ENCODE measurements at regions not wholly inside any gene's neighbourhood (a gene's known extent, or its start where the extent isn't known, plus 50 kb on each side); places are given as distances from the start of the nearest gene placed in this dataset.
"Not testable (repeated sequence)": the region's sequence is repeated elsewhere in the genome, so short reads cannot be mapped to it uniquely, and the experiment has no call there.

DNA sequence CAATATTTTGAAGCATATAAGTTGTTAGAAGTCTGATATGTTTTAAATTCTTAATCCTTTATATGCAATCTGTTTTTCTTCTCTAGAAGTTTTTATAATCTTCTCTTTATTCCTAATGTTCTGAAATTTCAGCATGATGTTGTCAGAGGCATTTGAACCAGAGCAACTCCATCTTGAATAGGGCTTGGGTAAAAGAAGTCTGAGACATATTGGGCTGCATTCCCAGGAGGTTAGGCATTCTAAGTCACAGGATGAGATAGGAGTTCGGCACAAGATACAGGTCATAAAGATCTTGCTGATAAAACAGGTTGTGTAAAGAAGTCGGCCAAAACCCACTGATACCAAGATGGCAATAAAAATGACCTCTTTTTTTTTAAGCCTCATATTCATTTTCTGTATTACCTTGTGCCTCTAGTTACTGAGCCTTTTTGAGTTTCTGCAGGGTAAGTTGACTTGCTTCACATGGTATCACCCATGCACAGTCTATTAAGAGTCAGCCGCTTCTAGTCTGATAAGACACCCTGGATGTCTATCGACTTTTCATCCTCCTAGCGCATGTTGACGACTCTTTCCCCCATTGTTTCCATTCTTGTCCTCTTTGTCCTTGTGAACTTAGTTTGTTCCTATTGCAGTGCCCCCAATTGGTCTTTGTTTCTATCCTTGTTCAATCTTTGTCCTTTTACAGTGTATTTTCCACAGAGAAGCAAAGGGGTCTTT, 80.8 kb upstream of the RNU6-1 start:
- FAIRE-seq, result no peak

DNA sequence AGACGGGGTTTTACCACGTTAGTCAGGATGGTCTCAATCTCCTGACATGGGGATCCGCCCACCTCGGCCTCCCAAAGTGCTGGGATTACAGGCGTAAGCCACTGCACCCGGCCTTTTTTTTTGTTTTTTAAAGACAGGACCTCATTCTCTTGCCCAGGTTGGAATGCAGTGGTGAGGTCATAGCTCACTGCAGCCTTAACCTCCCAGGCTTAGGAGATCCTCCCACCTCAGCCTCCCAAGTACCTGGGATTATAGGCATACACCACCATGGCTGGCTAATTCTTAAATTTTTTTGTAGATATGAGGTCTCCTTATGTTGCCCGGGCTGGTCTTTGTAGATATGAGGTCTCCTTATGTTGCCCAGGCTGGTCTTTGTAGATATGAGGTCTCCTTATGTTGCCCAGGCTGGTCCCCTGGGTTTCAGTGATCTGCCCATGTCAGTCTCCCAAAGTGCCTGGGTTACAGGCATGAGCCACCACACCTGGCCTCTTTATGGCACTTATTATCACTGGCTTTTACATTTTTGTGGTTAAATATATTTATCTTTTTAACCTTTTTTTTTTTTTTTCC, 82.3 kb upstream of the RNU6-1 start:
- no peak for FAIRE-seq

DNA sequence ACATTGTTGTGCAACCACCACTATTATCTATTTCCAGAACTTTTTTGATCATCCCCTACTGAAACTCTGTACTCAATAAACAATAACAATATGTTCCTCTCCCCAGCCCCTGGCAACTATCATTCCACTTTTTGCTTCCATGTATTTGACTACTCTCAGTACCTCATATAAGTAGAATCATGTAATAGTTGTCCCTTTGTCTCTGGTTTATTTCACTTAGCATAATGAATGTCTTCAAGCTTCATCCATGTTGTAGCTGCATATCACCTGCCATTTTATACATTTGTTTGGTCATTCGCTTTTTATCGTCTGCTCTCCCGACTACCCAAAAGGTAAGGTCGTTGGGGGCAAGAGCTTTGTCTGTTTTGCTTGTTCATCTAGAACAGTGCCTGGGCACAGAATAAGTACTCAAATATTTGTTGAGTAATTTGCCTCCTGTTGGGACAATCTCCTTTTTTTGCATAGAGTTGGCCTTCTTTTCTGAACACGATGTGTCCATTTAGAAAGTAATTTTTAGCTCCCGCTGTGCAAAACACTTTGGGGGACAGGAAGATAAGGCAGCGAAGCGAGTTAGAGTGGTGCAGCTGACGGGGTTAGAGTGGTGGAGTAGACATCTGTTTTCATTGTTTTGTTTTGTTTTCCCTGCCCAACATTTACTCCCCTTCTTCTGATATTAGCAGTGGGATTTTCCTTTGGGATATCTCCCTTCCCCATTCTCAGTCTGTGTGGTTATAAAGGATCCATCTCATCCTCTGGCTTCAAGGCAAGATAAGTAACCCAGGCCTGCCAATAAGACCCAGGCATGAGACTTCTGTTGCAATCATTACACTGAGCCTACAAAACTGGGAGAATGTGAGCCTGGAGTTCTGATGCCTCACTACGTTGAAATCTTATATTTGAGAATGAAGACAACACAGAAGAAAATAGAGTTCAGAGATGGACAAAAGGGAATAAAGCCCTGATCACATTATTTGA, 83.4 kb upstream of the RNU6-1 start:
- FAIRE-seq, result no peak

DNA sequence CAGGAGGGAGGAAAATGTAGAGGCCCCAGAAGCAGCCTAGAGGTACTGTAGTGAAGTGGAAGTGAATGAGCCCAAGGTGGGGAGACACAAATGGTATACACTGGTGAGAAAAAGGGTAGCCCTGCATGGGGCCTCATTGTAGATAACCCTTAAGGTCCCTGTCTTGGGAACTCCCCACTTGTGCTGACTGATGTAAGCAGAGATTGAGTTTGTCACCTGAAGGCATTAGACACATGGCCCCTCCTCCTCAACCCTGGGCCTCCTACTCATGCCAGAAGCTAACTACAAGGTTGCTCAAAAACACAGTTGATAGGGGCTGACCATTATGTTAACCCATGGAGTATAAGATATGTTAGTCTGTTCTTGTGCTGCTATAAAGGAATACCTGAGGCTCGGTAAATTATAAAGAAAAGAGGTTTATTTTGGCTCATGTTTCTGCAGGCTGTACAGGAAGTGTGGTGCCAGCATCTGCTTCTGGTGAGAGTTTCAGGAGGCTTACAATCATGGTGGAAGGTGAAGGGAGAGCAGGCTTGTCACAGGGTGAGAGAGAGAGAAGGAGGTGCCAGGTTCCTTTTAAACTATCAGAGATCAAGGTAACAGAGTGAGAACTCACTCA, 84.6 kb upstream of the RNU6-1 start:
- no peak for FAIRE-seq

DNA sequence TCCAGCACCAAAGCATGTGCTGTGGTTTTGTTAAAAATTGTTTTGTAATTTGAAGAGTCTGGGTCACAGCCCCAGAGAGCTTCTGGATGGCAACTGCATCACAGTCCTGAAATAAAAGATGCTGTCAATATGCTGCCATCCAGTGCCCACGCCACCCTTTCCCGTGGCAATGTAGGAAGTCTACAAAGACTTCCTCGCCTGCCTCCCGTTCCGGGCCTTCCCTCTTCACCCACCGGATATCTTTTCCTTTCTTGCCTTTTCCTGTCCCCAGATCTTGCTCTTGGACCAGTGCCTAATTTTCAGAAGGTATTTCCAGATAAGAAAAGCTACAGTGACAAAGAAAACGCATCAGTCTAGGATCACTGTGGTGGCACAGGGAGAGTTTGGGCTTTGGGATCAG, 85.3 kb upstream of the RNU6-1 start:
- FAIRE-seq, result no peak

DNA sequence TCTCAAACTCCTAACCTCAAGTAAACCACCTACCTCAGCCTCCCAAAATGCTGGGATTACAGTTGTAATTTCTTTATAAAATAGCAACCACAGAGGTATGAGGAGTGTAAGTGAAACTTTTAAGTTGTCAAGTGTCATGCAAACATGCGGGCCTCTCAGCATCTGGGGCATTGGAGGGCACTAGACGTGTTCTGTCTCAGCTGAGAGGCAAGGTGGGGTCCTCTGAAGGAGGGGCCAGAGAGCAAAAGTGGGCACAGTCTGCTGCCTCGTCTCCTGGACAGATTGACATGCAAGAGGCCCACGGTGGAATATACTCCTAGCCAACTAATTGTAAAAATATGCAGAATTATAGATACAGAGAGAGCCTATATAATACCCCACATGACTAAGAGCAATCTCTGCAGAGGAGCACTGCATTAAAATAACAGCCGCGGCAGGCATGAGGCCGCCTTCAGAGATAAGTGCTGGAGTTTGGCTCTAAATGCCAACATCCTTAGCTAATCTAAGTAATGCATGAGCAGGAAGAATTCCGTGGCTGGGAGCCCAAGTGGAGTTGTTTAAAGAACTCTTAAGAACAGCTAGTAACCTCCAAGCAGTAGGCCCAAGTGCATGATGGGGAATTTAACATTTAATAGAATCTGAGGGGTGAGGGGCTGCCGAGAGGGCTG, 87.8 kb upstream of the RNU6-1 start:
- FAIRE-seq, result no peak

DNA sequence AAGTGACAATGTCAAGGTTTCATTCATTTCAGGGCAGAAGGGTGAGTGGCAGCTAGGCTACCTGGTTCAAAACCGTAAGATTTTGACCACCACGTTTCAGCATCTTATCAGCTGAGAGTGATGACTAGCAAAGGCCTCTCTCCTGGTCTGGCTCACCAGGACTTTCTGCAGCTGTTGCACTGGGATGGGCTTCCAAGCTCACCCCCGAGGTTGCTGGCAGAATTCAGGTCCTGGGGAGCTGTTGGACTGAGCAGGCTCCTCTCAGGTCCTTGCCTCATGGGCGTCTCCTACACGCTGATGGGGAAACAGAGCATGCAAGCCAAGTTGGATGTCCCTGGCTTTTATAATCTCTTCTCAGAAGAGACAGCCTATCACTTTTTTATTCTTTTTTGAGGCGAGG, 88.8 kb upstream of the RNU6-1 start:
- no peak for FAIRE-seq

DNA sequence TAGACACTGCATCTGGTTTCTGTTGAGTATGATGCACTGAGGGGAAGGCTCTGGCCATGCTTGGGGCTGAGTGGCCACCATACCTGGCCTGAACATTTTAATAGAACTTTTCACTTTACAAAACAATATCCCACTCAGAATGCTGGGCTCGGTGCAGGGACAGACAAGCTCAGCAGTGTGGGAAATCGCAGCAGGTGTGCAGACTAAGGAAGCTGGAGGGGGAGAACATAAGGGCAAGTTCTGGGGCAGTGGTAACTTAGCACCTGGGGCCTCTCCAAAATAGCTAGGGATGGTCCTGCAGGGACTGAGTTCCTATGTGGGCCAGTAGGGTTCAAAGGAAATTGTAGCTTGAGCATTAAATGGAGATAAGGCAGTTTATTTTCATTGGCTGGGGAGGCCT, 90.9 kb upstream of the RNU6-1 start:
- FAIRE-seq, result no peak

DNA sequence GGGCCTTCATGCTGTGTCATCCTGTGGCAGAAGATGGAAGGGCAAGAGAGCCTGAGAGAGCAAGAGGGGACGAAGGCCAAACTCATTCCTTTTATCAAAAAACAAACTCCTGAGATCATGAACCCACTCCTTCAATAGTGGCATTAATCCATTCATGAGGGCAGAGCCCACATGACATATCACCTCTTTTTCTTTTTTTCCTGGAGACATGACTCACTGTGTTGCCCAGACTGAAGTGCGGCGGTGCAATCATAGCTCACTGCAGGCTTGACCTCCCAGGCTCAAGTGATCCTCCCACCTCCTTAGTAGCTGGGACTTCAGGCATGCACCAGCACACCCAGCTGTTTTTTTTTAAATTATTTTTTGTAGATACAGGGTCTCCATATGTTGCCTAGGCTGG, 92.0 kb upstream of the RNU6-1 start:
- FAIRE-seq, result no peak

DNA sequence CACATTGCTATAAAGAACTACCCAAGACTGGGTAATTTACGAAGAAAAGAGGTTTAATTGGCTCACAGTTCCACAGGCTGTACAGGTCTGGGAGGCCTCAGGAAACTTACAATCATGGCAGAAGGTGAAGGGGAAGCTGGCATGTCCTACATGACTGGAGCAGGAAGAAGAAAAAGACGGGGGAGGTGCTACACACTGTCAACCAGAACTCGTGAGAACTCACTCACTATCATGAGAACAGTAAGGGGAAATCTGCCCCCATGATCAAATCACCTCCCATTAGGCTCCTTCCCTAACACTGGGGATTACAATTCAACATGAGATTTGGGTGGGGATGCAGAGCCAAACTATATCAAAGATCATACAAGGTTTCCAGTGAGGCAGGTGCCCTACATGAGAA, 94.3 kb upstream of the RNU6-1 start:
- not testable (repeated sequence) for FAIRE-seq

DNA sequence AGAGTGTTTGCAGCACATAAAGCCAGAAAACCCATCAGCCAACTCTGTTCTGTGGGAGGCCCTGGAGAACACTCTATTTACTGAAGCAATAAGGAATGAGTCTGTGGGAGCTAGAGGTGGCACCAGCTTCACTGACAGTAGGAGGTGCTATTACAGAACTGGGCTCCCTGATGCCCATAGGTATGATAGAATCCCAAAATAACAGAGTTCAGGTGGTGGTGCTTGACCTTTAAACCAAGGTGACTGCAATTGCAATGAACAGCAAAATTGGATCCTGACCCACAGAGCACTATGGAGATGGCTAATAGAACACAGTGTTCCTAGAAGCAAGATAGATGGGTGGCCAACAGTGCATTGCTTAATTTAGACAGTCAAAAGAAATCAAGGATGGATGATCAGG, 95.4 kb upstream of the RNU6-1 start:
- FAIRE-seq, result no peak

DNA sequence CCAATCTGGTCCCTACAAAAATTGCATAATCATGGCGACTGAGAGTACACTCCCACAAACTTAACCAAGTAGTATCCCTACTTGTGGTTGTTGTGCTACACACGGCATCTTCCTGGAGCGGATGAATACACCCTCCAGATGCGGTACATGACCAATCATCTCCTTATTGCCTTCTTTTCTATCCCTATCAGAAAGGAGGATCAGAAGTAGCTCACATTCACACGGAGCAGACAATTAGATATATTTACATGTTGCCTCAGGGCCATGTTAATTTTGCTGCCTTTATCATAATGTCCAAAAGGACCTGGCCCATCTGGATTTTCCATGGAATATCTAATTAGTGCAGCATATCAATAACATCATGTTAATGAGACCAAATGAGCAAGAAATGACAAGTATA, 96.4 kb upstream of the RNU6-1 start:
- FAIRE-seq, result no peak

DNA sequence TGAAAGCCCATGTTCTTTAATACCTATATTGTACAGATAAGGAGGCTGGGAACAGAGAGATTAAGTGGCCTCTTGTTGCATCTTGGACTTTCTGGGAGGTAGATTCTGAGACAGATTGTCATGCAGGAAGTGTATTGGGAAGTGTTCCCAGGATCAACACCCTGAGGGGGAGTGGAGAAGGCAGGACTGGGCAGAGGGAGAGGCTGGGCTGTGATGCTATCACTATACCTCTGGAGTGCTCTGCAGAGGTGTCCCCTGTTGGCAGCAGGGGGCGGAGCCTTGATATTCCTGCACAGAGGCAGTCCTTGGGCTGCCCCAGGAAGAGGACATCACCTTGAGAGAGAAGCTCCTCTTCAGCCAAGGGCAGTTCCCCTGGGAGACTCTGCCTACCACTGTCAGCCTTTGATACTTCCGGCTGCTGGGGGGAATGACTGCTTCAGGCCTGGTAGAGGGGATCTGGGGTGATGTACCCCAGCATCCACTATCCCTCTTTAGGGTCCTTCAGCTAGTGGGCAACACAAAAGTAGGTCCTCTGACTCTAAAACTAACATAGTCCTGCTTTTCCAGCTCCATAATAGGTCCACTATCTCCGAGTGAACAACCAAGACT, 97.4 kb upstream of the RNU6-1 start:
- FAIRE-seq, result no peak

DNA sequence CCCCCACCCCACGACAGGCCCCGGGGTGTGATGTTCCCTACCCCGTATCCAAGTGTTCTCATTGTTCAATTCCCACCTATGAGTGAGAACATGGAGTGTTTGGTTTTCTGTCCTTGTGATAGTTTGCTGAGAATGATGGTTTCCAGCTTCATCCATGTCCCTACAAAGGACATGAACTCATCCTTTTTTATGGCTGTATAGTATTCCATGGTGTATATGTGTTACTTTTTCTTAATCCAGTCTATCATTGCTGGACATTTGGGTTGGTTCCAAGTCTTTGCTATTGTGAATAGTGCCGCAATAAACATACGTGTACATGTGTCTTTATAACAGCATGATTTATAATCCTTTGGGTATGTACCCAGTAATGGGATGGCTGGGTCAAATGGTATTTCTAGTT, 99.3 kb upstream of the RNU6-1 start:
- FAIRE-seq, result not testable (repeated sequence)

DNA sequence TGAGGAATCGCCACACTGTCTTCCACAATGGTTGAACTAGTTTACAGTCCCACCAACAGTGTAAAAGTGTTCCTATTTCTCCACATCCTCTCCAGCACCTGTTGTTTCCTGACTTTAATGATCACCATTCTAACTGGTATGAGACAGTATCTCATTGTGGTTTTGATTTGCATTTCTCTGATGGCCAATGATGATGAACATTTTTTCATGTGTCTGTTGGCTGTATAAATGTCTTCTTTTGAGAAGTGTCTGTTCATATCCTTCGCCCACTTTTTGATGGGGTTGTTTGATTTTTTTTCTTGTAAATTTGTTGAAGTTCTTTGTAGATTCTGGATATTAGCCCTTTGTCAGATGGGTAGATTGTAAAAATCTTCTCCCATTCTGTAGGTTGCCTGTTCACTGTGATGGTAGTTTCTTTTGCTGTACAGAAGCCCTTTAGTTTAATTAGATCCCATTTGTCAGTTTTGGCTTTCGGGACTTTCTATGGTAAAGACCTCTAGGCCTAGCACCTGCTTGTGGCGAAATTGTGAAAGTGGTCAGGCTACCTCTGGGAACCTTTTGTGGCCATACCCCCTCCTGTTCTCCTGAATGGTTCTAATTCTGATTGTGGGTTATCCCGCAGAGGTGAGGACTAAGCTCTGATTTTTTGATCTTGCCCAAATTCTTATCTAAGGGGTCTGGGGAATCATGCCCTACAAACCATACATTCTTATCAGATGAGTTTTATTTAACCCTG, 99.9 kb upstream of the RNU6-1 start:
- not testable (repeated sequence) for FAIRE-seq

DNA sequence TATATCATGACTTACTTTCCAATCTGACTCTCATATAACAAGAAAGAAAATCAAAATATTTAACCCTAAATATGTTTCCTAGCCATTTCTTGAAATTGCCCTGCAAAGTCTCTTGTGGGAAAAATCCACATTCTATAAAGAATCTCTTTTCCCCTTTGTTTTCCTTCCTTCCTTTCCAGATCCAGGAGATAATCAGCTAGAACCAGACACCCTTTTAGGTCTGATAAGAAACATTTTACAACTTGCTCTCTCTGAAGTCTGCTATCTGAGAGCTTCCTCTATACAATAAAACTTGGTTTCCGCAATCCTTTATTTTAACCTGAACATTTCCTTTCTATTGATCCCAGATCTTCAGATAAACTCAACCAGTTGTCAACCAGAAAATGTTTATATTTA, 100.5 kb upstream of the RNU6-1 start:
- no peak for FAIRE-seq

DNA sequence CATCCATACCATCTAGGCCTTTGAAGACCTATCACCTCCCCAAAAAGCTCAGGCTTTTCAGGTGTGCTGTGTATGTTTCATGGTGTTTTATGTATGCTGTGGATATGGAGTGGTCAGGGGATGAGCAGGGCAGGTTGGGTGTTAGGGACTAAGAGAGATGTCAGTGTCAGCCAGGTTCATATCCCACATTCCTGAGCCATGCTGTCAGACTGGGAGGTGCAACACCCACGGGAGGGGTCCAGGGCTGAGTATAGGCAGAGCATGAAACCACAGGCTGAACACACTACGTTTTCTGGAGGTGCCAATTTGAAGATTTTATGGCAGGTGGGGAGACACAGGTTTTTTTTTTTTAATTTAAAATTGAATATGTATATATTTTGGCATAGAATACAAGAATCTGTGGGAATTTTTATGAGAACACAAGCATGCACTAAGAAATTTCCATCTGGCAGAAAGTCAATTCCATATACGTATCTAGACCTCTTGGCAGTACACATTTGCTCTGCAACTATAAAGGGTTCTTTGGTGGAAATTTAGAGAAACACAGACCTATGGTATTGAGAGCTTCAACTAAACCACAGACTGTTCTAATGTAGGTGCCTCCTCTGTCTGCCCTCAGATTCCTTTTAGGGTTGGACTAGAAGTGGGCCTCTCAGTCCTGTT, 101.9 kb upstream of the RNU6-1 start:
- no peak for FAIRE-seq

DNA sequence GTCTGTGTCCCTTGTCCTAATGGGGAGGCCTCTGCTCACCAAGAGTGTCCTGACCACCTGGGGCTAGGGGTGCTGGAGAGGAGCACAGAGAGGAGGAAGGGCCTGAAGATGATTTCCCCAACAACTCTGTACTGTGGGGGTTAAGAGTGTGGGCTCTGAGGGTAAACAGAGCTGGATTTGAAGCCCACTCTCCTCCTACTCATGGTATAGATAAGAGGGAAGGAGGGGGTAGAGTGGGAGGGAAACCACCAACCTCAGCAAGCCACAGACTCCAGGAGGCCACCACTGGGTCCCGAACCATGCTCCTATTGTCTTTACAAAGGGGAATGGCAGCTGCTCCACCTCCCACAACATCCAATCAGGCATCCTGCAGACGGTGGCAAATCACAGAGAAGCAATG, 103.6 kb upstream of the RNU6-1 start:
- no peak for FAIRE-seq

DNA sequence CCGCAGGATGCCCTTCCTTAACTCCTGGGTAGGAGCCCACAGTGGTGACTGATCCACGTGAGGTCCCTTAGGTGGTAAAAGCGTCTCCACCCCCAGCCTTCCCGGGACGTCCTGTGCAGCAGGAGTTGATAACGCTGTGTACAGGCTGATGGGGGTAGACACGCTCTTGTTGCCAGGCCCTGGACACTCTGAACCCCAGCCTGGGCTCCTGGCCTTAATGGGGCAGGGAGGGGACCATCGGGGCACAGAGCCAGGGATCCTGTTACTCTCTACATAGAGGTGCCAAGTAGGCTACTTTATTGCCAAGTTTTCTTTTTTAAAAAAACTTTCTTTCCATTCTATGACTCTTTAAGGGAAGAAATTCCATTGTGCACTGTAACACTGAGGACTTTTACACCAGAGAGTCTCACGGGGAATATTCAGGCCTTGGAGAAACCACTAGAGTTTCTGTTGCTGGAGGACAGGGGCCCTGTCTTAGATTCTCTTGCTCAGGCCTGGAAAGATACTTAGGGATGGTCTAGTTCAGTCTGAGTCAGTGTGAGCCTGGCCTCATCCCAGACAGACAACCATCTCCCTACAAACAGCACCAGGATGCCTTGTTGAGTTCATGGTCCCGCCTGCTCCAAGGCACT, 104.3 kb upstream of the RNU6-1 start:
- FAIRE-seq, result no peak

DNA sequence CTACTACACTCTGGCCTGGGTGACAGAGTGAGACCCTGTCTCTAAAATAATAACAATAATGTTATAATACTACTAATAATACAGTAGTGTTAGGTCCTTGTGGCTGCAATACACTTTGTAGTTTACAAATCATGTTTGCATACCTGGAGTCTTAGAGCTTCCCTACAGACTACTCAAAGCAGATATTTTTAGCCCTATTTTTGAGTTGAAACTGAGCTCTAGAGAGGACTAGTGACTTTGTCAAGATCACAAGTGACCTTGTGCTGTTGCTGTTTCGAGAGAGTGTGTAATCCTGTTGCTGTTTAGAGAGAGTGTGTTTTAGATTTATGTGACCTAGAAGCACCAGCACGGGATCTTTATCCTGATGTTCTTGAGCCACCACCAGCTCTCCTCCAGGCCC, 105.3 kb upstream of the RNU6-1 start:
- no peak for FAIRE-seq
